ENCODE measurements at regions not wholly inside any gene's neighbourhood (a gene's known extent, or its start where the extent isn't known, plus 50 kb on each side); places are given as distances from the start of the nearest gene placed in this dataset.

DNA sequence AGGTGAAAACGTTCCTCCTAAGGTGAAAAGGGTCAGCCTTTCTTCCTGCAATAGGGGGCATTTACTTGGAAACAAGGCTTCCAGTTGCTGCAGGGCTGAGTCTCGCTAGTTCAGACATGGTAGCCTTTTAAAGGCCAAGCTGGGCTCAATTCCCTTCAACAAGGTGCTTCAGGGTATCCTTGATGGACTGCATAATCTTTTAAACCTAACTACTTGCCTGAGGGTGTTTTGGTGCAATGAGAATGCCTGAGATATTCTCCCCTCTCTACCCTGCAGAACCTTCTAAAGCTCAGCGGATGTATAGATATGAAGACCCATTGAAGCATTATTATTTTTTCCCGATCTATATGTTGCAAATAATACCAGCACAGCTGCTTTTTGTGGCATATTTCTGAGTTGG lies 416.1 kb downstream of the QKI start:
- TF ChIP-seq, protein P1, sequence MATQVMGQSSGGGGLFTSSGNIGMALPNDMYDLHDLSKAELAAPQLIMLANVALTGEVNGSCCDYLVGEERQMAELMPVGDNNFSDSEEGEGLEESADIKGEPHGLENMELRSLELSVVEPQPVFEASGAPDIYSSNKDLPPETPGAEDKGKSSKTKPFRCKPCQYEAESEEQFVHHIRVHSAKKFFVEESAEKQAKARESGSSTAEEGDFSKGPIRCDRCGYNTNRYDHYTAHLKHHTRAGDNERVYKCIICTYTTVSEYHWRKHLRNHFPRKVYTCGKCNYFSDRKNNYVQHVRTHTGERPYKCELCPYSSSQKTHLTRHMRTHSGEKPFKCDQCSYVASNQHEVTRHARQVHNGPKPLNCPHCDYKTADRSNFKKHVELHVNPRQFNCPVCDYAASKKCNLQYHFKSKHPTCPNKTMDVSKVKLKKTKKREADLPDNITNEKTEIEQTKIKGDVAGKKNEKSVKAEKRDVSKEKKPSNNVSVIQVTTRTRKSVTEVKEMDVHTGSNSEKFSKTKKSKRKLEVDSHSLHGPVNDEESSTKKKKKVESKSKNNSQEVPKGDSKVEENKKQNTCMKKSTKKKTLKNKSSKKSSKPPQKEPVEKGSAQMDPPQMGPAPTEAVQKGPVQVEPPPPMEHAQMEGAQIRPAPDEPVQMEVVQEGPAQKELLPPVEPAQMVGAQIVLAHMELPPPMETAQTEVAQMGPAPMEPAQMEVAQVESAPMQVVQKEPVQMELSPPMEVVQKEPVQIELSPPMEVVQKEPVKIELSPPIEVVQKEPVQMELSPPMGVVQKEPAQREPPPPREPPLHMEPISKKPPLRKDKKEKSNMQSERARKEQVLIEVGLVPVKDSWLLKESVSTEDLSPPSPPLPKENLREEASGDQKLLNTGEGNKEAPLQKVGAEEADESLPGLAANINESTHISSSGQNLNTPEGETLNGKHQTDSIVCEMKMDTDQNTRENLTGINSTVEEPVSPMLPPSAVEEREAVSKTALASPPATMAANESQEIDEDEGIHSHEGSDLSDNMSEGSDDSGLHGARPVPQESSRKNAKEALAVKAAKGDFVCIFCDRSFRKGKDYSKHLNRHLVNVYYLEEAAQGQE (IDR thresholded peaks at IDR 0.05; ENCODE audit: insufficient read depth in 1 of 2, low read depth in 2 of 2, low read length in 2 of 2), result no peak
- no peak for TF ChIP-seq TAF1 (IDR thresholded peaks at IDR 0.05; ENCODE audit: borderline replicate concordance, insufficient read depth, low read length)
- no peak for TF ChIP-seq SIN3A (IDR thresholded peaks at IDR 0.05; ENCODE audit: borderline replicate concordance, insufficient read depth, low read length)
- TF ChIP-seq FOXP2 (optimal IDR thresholded peaks at IDR 0.05; ENCODE audit: borderline replicate concordance, extremely low read depth, extremely low read length, insufficient read depth), result no peak
- no peak for TF ChIP-seq POLR2AphosphoS5 (IDR thresholded peaks at IDR 0.05; ENCODE audit: low read depth, low read length)

- TF ChIP-seq, protein P1 (IDR thresholded peaks at IDR 0.05; ENCODE audit: insufficient read depth in 1 of 2, low read depth in 2 of 2, low read length in 2 of 2), result no peak
These were observed 413.7 kb downstream of the QKI start for GRCh38 chr6:163828038-163828795.

DNA sequence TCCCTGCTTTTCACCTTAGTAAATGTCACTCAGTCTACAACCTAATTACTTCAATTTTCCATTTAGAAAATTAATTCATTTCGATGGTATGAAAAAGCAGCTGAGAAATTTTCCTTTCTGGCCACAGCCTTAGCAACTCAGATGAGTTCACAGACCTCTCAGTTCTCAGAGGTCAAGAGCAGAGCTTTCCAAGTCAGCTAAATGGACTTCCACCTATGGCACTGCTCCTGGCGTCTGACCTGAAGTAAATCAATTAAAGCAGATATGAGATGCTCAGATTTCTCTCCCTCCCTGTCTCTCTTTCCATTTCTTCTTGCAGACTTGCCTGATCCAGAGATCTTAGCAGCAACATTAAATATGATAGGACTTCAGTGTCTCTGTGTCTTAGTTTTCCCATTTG lies 412.6 kb downstream of the QKI start:
- TF ChIP-seq, protein P1 (IDR thresholded peaks at IDR 0.05; ENCODE audit: insufficient read depth in 1 of 2, low read depth in 2 of 2, low read length in 2 of 2), result no peak
- no peak for TF ChIP-seq SIN3A (IDR thresholded peaks at IDR 0.05; ENCODE audit: borderline replicate concordance, insufficient read depth, low read length)
- TF ChIP-seq POLR2AphosphoS5 (IDR thresholded peaks at IDR 0.05; ENCODE audit: low read depth, low read length), result no peak
- TF ChIP-seq TAF1 (IDR thresholded peaks at IDR 0.05; ENCODE audit: borderline replicate concordance, insufficient read depth, low read length), result no peak

GRCh38 chr6:163826629-163827028 lies 412.1 kb downstream of the QKI start:
- TF ChIP-seq FOXP2 (optimal IDR thresholded peaks at IDR 0.05; ENCODE audit: borderline replicate concordance, extremely low read depth, extremely low read length, insufficient read depth) (no peak), POLR2AphosphoS5 (IDR thresholded peaks at IDR 0.05; ENCODE audit: low read depth, low read length) (no peak), TAF1 (IDR thresholded peaks at IDR 0.05; ENCODE audit: borderline replicate concordance, insufficient read depth, low read length) (no peak), SIN3A (IDR thresholded peaks at IDR 0.05; ENCODE audit: borderline replicate concordance, insufficient read depth, low read length) (no peak)
- TF ChIP-seq, protein P1 (IDR thresholded peaks at IDR 0.05; ENCODE audit: insufficient read depth in 1 of 2, low read depth in 2 of 2, low read length in 2 of 2), result no peak

DNA sequence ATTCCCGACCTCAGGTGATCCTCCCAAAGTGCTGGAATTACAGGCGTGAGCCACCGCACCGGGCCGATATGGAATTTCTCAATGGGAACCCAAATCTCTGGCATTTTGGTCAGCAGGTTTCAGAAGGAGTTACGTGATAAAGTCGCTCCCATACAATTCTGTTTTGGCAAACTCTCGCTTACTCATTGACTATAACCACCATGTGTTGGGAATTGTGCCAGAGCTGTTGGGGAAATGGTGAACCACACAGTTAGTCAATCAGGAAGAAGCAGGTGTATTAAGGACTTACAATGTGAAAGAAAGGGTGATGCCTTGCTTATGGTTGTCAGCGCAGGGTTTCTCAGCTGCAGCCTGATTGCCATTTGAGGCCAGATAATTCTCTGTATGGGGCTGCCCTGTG lies 410.5 kb downstream of the QKI start:
- TF ChIP-seq TAF1 (IDR thresholded peaks at IDR 0.05; ENCODE audit: borderline replicate concordance, insufficient read depth, low read length), result no peak
- no peak for TF ChIP-seq FOXP2 (optimal IDR thresholded peaks at IDR 0.05; ENCODE audit: borderline replicate concordance, extremely low read depth, extremely low read length, insufficient read depth)
- TF ChIP-seq, protein P1 (IDR thresholded peaks at IDR 0.05; ENCODE audit: insufficient read depth in 1 of 2, low read depth in 2 of 2, low read length in 2 of 2), result no peak
- no peak for TF ChIP-seq SIN3A (IDR thresholded peaks at IDR 0.05; ENCODE audit: borderline replicate concordance, insufficient read depth, low read length)
- TF ChIP-seq POLR2AphosphoS5 (IDR thresholded peaks at IDR 0.05; ENCODE audit: low read depth, low read length), result no peak
